ENCODE measurements at regions not wholly inside any gene's neighbourhood (a gene's known extent, or its start where the extent isn't known, plus 50 kb on each side); places are given as distances from the start of the nearest gene placed in this dataset.

DNA sequence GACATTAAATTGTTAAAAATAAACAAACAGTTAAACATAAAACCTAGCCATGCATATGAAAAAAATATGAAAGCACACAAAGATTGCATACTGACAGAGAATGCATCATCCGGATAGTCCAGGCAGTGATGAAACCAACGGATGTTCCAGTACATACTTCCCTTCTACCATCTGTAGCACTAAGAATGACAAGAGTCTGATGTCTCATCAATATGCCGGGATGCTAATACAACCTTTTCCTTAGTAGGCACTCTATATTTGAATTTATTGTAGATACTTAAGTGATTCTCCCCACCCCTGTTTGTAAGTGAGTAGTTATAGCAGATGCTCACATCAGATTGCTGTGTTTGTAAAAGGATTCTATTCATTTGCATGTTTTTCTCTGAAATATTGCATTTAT lies 571.2 kb upstream of the WWC1 start:
- TF ChIP-seq MAFF (IDR thresholded peaks at IDR 0.05; ENCODE audit: low read depth, low read length) (no peak), PREB (CRISPR knock-in tag; IDR thresholded peaks at IDR 0.05) (no peak), JUNB (CRISPR knock-in tag; IDR thresholded peaks at IDR 0.05; ENCODE audit: borderline replicate concordance) (no peak)
